Ovary (tissue), 7 donors: ENCODE measurements at regions not wholly inside any gene's neighbourhood (a gene's known extent, or its start where the extent isn't known, plus 50 kb on each side); places are given as distances from the start of the nearest gene placed in this dataset.

ENCODE experiments used
- DNase-seq, 5 donors: peaks; one replicate each; pipeline ENCODE4 v3.0.0-alpha.2; 2019 to 2020
- H3K27ac ChIP-seq, 2 donors: fragments of 200-600 bp; one replicate each; pipeline versions ENCODE4 v1.5.1 to v1.8.0; 2019 to 2022
- H3K27me3 ChIP-seq: fragments of 200-600 bp; one replicate; pipeline ENCODE4 v1.8.0; 2022
- H3K36me3 ChIP-seq: fragments of 200-600 bp; sonication (generic); one replicate; pipeline ENCODE4 v1.5.1; 2019
- H3K4me1 ChIP-seq: one replicate; pipeline ENCODE4 v1.8.1; 2013; ENCODE audit warnings: mild to moderate bottlenecking, moderate library complexity; ENCODE audit not compliant: insufficient read depth
- H3K4me3 ChIP-seq: fragments of 200-600 bp; sonication (generic); one replicate; pipeline ENCODE4 v1.5.1; 2017
- H3K9me3 ChIP-seq, 2 donors: fragments of 200-600 bp in 1 of 2; sonication (generic) in 1 of 2; one replicate each; pipeline versions ENCODE4 v1.5.1 to v1.8.1; 2013 to 2019; ENCODE audit warnings: mild to moderate bottlenecking in 1 of 2, moderate library complexity in 1 of 2
- EP300 ChIP-seq: sonication (generic); formaldehyde crosslinking; IDR thresholded peaks from one replicate; pipeline ENCODE4 v1.6.1; 2017; ENCODE audit warnings: antibody characterized with exemption
- POLR2A ChIP-seq: fragments of 450-650 bp; IDR thresholded peaks from one replicate; pipeline ENCODE4 v1.6.1; 2017; ENCODE audit warnings: antibody characterized with exemption, mild to moderate bottlenecking, moderate library complexity
- WGBS, 3 donors: extraction: QIAGEN DNeasy Blood & Tissue Kit in 1 of 3; methylation state at CpG; one replicate each; pipeline versions ENCODE4 v1.1.5 to v1.1.7; 2013 to 2017; 5-methylcytosine and 5-hydroxymethylcytosine counted together
- intact Hi-C, 4 donors: fragments of 100-400 bp; cut with DNase I; formaldehyde crosslinking; loops; one replicate each; pipeline versions ENCODE4 v1.11.0 to v1.15.1; 2022 to 2023
- TF ChIP-seq, protein P1 (sequence below), 3 donors: fragments of 450-650 bp in 2 of 3; fragments of 200-600 bp in 1 of 3; IDR thresholded peaks; one replicate each; pipeline versions ENCODE4 v1.5.1 to v1.8.0; 2016 to 2022; ENCODE audit warnings: antibody characterized with exemption in 3 of 3, mild to moderate bottlenecking in 1 of 3
- donor health status: DM: no; HTN: no; CAD: no; lungs with moderate emphysema.
- donor health status: DM: no; HTN: no; CAD: no.
- donor health status: Bipolar disorder and iron deficiency.
- donor health status: DM: no; HTN: no; CAD: no.
- donor health status: DM: yes; HTN: yes; CAD: no.

DNA sequence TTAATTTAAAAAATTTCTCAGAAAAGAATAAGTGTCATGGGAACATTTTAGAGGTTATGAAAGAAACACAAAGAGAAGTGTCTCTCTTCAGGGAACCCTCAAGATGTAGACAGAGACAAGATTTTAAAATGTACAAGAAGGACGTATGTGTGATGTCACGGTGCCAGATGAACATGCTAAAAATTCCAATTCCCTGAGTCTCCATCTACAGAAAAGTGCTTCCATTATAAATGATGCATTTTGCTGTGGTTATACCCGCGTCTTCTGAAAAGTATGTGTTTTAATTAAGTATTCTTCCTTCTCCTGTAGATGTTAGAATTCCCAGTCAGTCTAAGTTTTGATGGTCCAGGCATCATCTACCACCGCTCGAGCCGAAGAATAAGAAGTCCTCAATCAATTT, 489.1 kb downstream of the PREX1 start:
- Histone ChIP-seq H3K4me1 (no peaks in the 10 kb centered on the region), H3K27me3 (no peaks in the 10 kb centered on the region), H3K36me3 (no peaks in the 10 kb centered on the region), H3K27ac (peak overlapping the region in 1 of 2 donors; percentile 61), H3K4me3 (no peak overlapping the region), H3K9me3 (no peaks in the 10 kb centered on the region)
- intact Hi-C loops, result no loop called here
- TF ChIP-seq EP300 (no peak), POLR2A (no peak)
- TF ChIP-seq, protein P1, sequence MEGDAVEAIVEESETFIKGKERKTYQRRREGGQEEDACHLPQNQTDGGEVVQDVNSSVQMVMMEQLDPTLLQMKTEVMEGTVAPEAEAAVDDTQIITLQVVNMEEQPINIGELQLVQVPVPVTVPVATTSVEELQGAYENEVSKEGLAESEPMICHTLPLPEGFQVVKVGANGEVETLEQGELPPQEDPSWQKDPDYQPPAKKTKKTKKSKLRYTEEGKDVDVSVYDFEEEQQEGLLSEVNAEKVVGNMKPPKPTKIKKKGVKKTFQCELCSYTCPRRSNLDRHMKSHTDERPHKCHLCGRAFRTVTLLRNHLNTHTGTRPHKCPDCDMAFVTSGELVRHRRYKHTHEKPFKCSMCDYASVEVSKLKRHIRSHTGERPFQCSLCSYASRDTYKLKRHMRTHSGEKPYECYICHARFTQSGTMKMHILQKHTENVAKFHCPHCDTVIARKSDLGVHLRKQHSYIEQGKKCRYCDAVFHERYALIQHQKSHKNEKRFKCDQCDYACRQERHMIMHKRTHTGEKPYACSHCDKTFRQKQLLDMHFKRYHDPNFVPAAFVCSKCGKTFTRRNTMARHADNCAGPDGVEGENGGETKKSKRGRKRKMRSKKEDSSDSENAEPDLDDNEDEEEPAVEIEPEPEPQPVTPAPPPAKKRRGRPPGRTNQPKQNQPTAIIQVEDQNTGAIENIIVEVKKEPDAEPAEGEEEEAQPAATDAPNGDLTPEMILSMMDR (IDR thresholded peaks at IDR 0.05), result no peak
- no peak for DNase-seq
- WGBS, 3 donors, result 34 to 37% (median 36%) methylated on average over 7 of the region's 7 CpGs

DNA sequence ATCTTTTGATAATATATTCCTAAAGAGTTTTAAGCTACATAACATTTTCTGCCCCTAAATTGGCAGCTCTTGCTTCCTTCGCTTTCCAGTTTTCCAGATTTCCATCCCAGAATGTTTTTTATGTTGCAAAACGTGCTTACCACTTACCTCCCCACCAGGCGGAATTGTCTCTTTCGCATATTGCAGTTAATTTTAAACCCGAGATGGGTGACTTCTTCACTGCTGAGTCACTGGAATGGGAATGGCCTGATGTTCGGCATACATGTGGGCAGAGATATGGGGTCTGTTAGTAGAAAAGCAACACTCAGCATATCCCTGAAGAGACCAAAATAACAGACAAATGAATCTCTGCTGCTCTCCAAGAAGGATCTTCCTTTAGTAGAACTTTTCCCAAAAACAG, 491.2 kb downstream of the PREX1 start:
- Histone ChIP-seq H3K4me3 (no peak overlapping the region), H3K4me1 (no peaks in the 10 kb centered on the region), H3K9me3 (no peaks in the 10 kb centered on the region), H3K27ac (no peak overlapping the region), H3K27me3 (no peaks in the 10 kb centered on the region), H3K36me3 (no peaks in the 10 kb centered on the region)
- TF ChIP-seq, protein P1 (IDR thresholded peaks at IDR 0.05), result no peak
- TF ChIP-seq EP300, result no peak
- no peak for TF ChIP-seq POLR2A
- DNase-seq, result no peak
- intact Hi-C loops, result no loop called here
- 82 to 90% (median 84%) methylated on average over 6 of the region's 6 CpGs for WGBS, 3 donors

DNA sequence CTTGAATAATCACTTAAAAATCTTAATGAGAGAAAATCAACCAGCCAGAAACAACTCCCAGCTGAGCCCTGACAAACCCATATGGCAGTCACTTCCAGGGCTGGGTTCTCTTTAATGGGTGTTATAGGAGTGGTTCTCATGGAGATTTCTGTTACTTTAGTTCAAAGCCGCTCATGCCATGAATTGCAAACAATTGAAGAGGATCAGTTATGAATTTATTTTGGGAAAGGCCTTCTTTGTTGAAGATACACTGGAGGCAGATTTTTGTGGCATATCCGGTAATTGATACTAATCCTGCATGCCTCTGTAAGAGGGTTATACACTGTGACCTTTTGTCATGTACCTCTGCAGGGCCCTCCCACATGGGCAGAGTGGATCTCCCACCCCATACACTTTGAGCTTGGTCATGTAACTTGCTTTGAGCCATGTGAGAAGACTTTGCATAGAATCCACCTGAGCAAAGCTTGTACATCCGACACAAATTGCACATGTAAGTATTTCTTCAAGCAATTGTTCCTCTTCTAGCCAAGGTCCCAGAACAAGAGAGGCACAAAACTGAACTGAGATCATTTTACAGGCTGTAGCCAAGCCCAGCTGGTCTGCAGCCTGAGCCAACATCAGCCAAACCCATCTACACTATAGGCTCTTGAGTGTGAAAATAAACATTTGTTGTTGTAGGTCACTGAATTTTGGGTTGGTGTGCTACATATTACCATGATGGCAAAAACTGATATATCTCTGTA, 492.3 kb downstream of the PREX1 start:
- Histone ChIP-seq H3K9me3 (no peaks in the 10 kb centered on the region), H3K27me3 (no peaks in the 10 kb centered on the region), H3K36me3 (no peaks in the 10 kb centered on the region), H3K27ac (no peak overlapping the region), H3K4me1 (no peaks in the 10 kb centered on the region), H3K4me3 (no peak overlapping the region)
- DNase-seq, result no peak
- intact Hi-C loops, result no loop called here
- 92 to 93% (median 92%) methylated on average over 3 of the region's 3 CpGs for WGBS, 3 donors
- no peak for TF ChIP-seq EP300
- TF ChIP-seq POLR2A, result no peak
- TF ChIP-seq, protein P1 (IDR thresholded peaks at IDR 0.05), result no peak

DNA sequence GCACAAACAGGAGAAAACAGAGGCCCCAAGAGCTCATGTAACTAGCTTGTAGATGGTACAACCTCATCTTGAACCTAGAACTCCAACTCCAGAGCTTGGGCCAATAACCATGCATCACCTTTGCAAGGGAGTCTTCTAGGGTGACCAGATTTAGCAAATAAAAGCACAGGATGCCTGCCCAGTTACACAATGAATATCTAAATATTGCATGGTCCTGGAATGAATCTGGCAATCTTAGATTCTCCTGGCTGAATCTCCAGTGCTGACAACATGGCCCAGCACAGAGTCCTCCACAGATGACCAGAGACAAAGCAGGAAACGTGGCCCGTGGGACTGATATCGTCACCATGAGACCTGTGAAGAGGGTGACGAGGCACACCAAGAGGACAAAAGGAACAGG, 494.1 kb downstream of the PREX1 start:
- 76 to 92% (median 89%) methylated on average over 4 of the region's 4 CpGs for WGBS, 3 donors
- intact Hi-C loops, result no loop called here
- no peaks in the 10 kb centered on the region for H3K36me3 ChIP-seq
- TF ChIP-seq, protein P1 (IDR thresholded peaks at IDR 0.05), result no peak
- TF ChIP-seq POLR2A (no peak), EP300 (no peak)
- no peak overlapping the region for H3K27ac ChIP-seq
- no peak for DNase-seq
- H3K4me1 ChIP-seq, result peaks cover 3% of the 10 kb centered on the region
- no peak overlapping the region for H3K4me3 ChIP-seq
- H3K27me3 ChIP-seq, result no peaks in the 10 kb centered on the region
- H3K9me3 ChIP-seq, result no peaks in the 10 kb centered on the region
